ENCODE measurements at regions not wholly inside any gene's neighbourhood (a gene's known extent, or its start where the extent isn't known, plus 50 kb on each side); places are given as distances from the start of the nearest gene placed in this dataset.

GRCh38 chr5:89759802-89760201 is 649.8 kb downstream of the CETN3 start:
- no peak overlapping the region for H3K4me3 ChIP-seq (ENCODE audit: low read depth, low read length)
- no peak for TF ChIP-seq CTCF (IDR thresholded peaks at IDR 0.05; ENCODE audit: low read depth, low read length)

- no peak overlapping the region for H3K4me3 ChIP-seq (ENCODE audit: low read depth, low read length)
- TF ChIP-seq CTCF (IDR thresholded peaks at IDR 0.05; ENCODE audit: low read depth, low read length) = no peak
Measured at GRCh38 chr5:89758146-89758545, 651.4 kb downstream of the CETN3 start.

- TF ChIP-seq CTCF (IDR thresholded peaks at IDR 0.05; ENCODE audit: low read depth, low read length) = no peak
- no peak overlapping the region for H3K4me3 ChIP-seq (ENCODE audit: low read depth, low read length)
Measured at GRCh38 chr5:89756955-89757354, 652.6 kb downstream of the CETN3 start.

GRCh38 chr5:89755024-89755423 is 654.5 kb downstream of the CETN3 start:
- no peak overlapping the region for H3K4me3 ChIP-seq (ENCODE audit: low read depth, low read length)
- TF ChIP-seq CTCF (IDR thresholded peaks at IDR 0.05; ENCODE audit: low read depth, low read length) = no peak

- TF ChIP-seq CTCF (IDR thresholded peaks at IDR 0.05; ENCODE audit: low read depth, low read length) = no peak
- H3K4me3 ChIP-seq (ENCODE audit: low read depth, low read length) = no peak overlapping the region
Measured at GRCh38 chr5:89735082-89735481, 674.5 kb downstream of the CETN3 start.

GRCh38 chr5:89733772-89734171 is 675.8 kb downstream of the CETN3 start:
- no peak overlapping the region for H3K4me3 ChIP-seq (ENCODE audit: low read depth, low read length)
- no peak for TF ChIP-seq CTCF (IDR thresholded peaks at IDR 0.05; ENCODE audit: low read depth, low read length)

GRCh38 chr5:89729623-89730301 is 679.8 kb downstream of the CETN3 start:
- no peak overlapping the region for H3K4me3 ChIP-seq (ENCODE audit: low read depth, low read length)
- no peak for TF ChIP-seq CTCF (IDR thresholded peaks at IDR 0.05; ENCODE audit: low read depth, low read length)

All from WI38 (cell line).